ENCODE measurements at regions not wholly inside any gene's neighbourhood (a gene's known extent, or its start where the extent isn't known, plus 50 kb on each side); places are given as distances from the start of the nearest gene placed in this dataset.
"Not testable (repeated sequence)": the region's sequence is repeated elsewhere in the genome, so short reads cannot be mapped to it uniquely, and the experiment has no call there.

DNA sequence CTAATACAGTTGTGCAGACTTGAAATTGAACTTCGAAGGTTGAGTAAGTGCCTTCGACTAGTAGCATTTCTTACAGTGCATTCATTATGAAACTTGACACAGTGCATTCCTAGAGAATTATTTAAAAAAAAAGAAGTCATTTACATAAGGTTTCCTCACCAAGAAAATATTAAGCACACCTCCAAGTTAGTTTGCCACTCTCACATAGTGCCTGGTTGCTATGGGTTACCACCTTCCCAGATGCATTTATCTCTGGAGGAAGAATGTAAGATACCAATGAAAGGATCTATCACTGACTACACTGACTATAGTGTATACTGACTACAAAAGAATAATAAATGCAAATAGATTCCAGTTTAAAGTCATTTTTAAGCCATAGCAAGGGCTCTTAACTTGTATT is 311.9 kb upstream of the RASGEF1B start:
- intact Hi-C loops (cut with micrococcal nuclease): no loop called here
- no peak for ATAC-seq (ENCODE audit: low read depth)

DNA sequence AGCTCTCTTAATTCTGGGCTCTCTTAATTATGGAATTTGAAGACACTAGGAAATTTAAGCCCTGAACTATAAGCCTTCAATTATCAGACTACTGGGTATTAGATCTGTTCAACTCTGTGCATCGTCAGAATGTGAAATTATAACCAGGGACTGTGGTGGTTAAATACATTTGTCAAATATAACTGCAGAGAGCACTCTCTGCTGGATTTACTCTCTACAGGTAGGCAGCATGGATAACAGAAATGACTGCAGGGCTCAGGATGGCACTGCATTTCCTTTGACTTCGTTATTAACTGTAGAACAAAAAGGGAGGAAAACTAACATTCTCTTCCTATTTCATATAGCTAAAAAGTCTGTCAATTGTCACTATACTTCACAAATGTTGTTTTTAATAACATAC is 310.1 kb upstream of the RASGEF1B start:
- no peak for DNase-seq
- intact Hi-C loops (cut with micrococcal nuclease): no loop called here
- POLR2A ChIA-PET: no interaction called here
- H3K4me3 Mint-ChIP-seq: no peak overlapping the region
- H3K27me3 Mint-ChIP-seq: no peaks in the 10 kb centered on the region
- TF ChIP-seq, protein P1, sequence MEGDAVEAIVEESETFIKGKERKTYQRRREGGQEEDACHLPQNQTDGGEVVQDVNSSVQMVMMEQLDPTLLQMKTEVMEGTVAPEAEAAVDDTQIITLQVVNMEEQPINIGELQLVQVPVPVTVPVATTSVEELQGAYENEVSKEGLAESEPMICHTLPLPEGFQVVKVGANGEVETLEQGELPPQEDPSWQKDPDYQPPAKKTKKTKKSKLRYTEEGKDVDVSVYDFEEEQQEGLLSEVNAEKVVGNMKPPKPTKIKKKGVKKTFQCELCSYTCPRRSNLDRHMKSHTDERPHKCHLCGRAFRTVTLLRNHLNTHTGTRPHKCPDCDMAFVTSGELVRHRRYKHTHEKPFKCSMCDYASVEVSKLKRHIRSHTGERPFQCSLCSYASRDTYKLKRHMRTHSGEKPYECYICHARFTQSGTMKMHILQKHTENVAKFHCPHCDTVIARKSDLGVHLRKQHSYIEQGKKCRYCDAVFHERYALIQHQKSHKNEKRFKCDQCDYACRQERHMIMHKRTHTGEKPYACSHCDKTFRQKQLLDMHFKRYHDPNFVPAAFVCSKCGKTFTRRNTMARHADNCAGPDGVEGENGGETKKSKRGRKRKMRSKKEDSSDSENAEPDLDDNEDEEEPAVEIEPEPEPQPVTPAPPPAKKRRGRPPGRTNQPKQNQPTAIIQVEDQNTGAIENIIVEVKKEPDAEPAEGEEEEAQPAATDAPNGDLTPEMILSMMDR (IDR thresholded peaks at IDR 0.05): no peak
- no peak overlapping the region for H3K27ac Mint-ChIP-seq
- CTCF ChIA-PET: no interaction called here
- H3K36me3 Mint-ChIP-seq (ENCODE audit: low read depth): no peaks in the 10 kb centered on the region
- no peaks in the 10 kb centered on the region for H3K9me3 Mint-ChIP-seq
- no peaks in the 10 kb centered on the region for H3K4me1 Mint-ChIP-seq
- ATAC-seq (ENCODE audit: low read depth): no peak

More for the DNA sequence above, 311.9 kb upstream of the RASGEF1B start:
- TF ChIP-seq, protein P1 (IDR thresholded peaks at IDR 0.05): no peak
- Mint-ChIP-seq H3K4me3 (no peak overlapping the region), H3K36me3 (ENCODE audit: low read depth) (no peaks in the 10 kb centered on the region), H3K9me3 (no peaks in the 10 kb centered on the region), H3K27me3 (no peaks in the 10 kb centered on the region), H3K27ac (no peak overlapping the region), H3K4me1 (no peaks in the 10 kb centered on the region)
- CTCF ChIA-PET: no interaction called here
- POLR2A ChIA-PET: no interaction called here
- no peak for DNase-seq

DNA sequence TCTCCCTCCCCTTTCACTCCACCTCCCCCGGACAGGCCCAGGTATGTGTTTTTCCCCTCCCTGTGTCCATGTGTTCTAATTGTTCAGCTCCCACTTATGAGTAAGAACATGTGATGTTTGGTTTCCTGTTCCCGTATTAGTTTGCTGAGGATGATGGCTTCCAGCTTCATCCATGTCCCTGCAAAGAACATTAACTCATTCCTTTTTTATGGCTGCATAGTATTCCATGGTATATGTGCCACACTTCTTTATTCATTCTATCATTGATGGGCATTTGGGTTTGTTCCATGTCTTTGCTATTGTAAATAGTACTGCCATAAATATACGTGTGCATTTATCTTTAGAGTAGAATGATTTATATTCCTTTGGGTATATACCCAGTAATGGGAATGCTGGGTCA is 306.0 kb upstream of the RASGEF1B start:
- POLR2A ChIA-PET; H3K27me3 Mint-ChIP-seq; H3K4me1 Mint-ChIP-seq; H3K36me3 Mint-ChIP-seq (ENCODE audit: low read depth); H3K27ac Mint-ChIP-seq; intact Hi-C loops (cut with micrococcal nuclease); ATAC-seq (ENCODE audit: low read depth); H3K9me3 Mint-ChIP-seq; H3K4me3 Mint-ChIP-seq; DNase-seq; CTCF ChIA-PET: not testable (repeated sequence)

GRCh38 chr4:81776794-81777193 is 305.1 kb upstream of the RASGEF1B start:
- H3K9me3 Mint-ChIP-seq: no peaks in the 10 kb centered on the region
- no peaks in the 10 kb centered on the region for H3K4me1 Mint-ChIP-seq
- no peaks in the 10 kb centered on the region for H3K36me3 Mint-ChIP-seq (ENCODE audit: low read depth)
- no peak overlapping the region for H3K4me3 Mint-ChIP-seq
- intact Hi-C loops (cut with micrococcal nuclease): no loop called here
- H3K27me3 Mint-ChIP-seq: no peaks in the 10 kb centered on the region
- H3K27ac Mint-ChIP-seq: no peak overlapping the region
- DNase-seq (no peak), ATAC-seq (ENCODE audit: low read depth) (no peak)
- POLR2A ChIA-PET: no interaction called here
- CTCF ChIA-PET: no interaction called here
- TF ChIP-seq, protein P1 (IDR thresholded peaks at IDR 0.05): no peak

DNA sequence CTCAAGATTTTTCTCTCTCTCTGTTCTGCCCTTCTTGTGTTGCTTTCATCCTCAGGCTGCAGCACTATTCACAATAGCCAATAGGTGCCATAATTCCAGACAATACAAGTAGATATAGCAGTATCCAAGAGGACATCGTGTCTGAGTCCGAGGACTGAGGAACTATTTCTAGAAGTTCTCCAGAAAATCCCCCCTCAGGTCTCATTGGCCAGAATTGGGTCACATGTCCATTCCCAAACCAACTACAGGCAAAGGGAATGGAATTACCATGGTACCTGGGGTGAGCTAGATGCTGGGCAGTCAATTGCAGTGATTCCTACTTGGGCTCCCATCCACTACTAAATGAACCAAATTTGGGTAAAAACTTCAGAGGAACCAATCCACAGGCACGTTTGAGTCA is 301.9 kb upstream of the RASGEF1B start:
- Mint-ChIP-seq H3K9me3 (no peaks in the 10 kb centered on the region), H3K36me3 (ENCODE audit: low read depth) (no peaks in the 10 kb centered on the region)
- no peak for ATAC-seq (ENCODE audit: low read depth)

GRCh38 chr4:81771721-81772120 is 300.0 kb upstream of the RASGEF1B start:
- H3K36me3 Mint-ChIP-seq (ENCODE audit: low read depth): no peaks in the 10 kb centered on the region
- POLR2A ChIA-PET: interaction anchor here (0.7 kb wide), 1 partner anchor 10 kb away, joined by 6 read pairs; no protein-coding TSS in a partner anchor
- no peak for ATAC-seq (ENCODE audit: low read depth)
- H3K9me3 Mint-ChIP-seq: no peaks in the 10 kb centered on the region
- no peaks in the 10 kb centered on the region for H3K4me1 Mint-ChIP-seq
- DNase-seq: no peak
- TF ChIP-seq, protein P1 (IDR thresholded peaks at IDR 0.05): no peak
- intact Hi-C loops (cut with micrococcal nuclease): no loop called here
- H3K4me3 Mint-ChIP-seq: no peak overlapping the region
- no peaks in the 10 kb centered on the region for H3K27me3 Mint-ChIP-seq
- no peak overlapping the region for H3K27ac Mint-ChIP-seq
- CTCF ChIA-PET: no interaction called here

More for the DNA sequence above, 301.9 kb upstream of the RASGEF1B start:
- TF ChIP-seq, protein P1 (IDR thresholded peaks at IDR 0.05): no peak
- Mint-ChIP-seq H3K4me1 (no peaks in the 10 kb centered on the region), H3K4me3 (no peak overlapping the region), H3K27ac (no peak overlapping the region), H3K27me3 (no peaks in the 10 kb centered on the region)
- no peak for DNase-seq
- intact Hi-C loops (cut with micrococcal nuclease): no loop called here
- POLR2A ChIA-PET: no interaction called here
- CTCF ChIA-PET: no interaction called here
